Muscle layer of colon (tissue), 2 donors: ENCODE measurements at regions not wholly inside any gene's neighbourhood (a gene's known extent, or its start where the extent isn't known, plus 50 kb on each side); places are given as distances from the start of the nearest gene placed in this dataset.

Source experiments
- H3K27ac ChIP-seq: one replicate; pipeline ENCODE4 v1.7.0; 2013; ENCODE audit warnings: low read depth, mild to moderate bottlenecking, low read length, moderate library complexity
- H3K27me3 ChIP-seq, 2 donors: one replicate each; pipeline ENCODE4 v1.7.0; 2013; ENCODE audit warnings: low read length in 2 of 2, mild to moderate bottlenecking in 2 of 2; ENCODE audit not compliant: insufficient read depth in 2 of 2, control insufficient read depth in 1 of 2
- H3K36me3 ChIP-seq: one replicate; pipeline ENCODE4 v1.7.0; 2013; ENCODE audit warnings: mild to moderate bottlenecking, low read length; ENCODE audit not compliant: insufficient read depth
- H3K4me1 ChIP-seq: one replicate; pipeline ENCODE4 v1.7.0; 2013; ENCODE audit warnings: mild to moderate bottlenecking, low read length; ENCODE audit not compliant: insufficient read depth
- H3K4me3 ChIP-seq, 2 donors: one replicate each; pipeline ENCODE4 v1.7.0; 2013; ENCODE audit warnings: low read length in 2 of 2, low read depth in 1 of 2, mild to moderate bottlenecking in 1 of 2, moderate library complexity in 1 of 2
- H3K9ac ChIP-seq: one replicate; pipeline ENCODE4 v1.7.0; 2013; ENCODE audit warnings: low read length
- H3K9me3 ChIP-seq: one replicate; pipeline ENCODE4 v1.7.0; 2013; ENCODE audit warnings: mild to moderate bottlenecking, low read length
- donor health status: abdominal sarcoma.
- donor health status: Adenocarcinoma of cecum.

- no peak overlapping the region for H3K27ac ChIP-seq
- no peaks in the 10 kb centered on the region for H3K36me3 ChIP-seq
- H3K9ac ChIP-seq: no peak overlapping the region
- no peaks in the 10 kb centered on the region for H3K27me3 ChIP-seq
- H3K4me3 ChIP-seq: no peak overlapping the region
- peaks cover 14% of the 10 kb centered on the region for H3K4me1 ChIP-seq
- no peaks in the 10 kb centered on the region for H3K9me3 ChIP-seq
Observed at GRCh38 chr1:228825840-228826484, 90.7 kb downstream of the RHOU start.

GRCh38 chr1:228827019-228827418, 91.7 kb downstream of the RHOU start:
- Histone ChIP-seq H3K27ac (no peak overlapping the region), H3K9me3 (no peaks in the 10 kb centered on the region), H3K9ac (no peak overlapping the region), H3K36me3 (no peaks in the 10 kb centered on the region), H3K4me1 (peaks cover 17% of the 10 kb centered on the region), H3K4me3 (no peak overlapping the region), H3K27me3 (no peaks in the 10 kb centered on the region)

GRCh38 chr1:228828151-228828550, 92.9 kb downstream of the RHOU start:
- no peaks in the 10 kb centered on the region for H3K9me3 ChIP-seq
- no peak overlapping the region for H3K27ac ChIP-seq
- H3K4me3 ChIP-seq: no peak overlapping the region
- H3K36me3 ChIP-seq: no peaks in the 10 kb centered on the region
- no peaks in the 10 kb centered on the region for H3K27me3 ChIP-seq
- H3K9ac ChIP-seq: no peak overlapping the region
- peaks cover 17% of the 10 kb centered on the region for H3K4me1 ChIP-seq

- peak overlapping the region; percentile 70 for H3K27ac ChIP-seq
- no peaks in the 10 kb centered on the region for H3K27me3 ChIP-seq
- H3K36me3 ChIP-seq: no peaks in the 10 kb centered on the region
- H3K9ac ChIP-seq: no peak overlapping the region
- H3K4me3 ChIP-seq: no peak overlapping the region
- H3K9me3 ChIP-seq: no peaks in the 10 kb centered on the region
- H3K4me1 ChIP-seq: peaks cover 25% of the 10 kb centered on the region
Observed at GRCh38 chr1:228830185-228830953, 95.1 kb downstream of the RHOU start.

- Histone ChIP-seq H3K27me3 (no peaks in the 10 kb centered on the region), H3K4me3 (no peak overlapping the region), H3K9me3 (no peaks in the 10 kb centered on the region), H3K36me3 (no peaks in the 10 kb centered on the region), H3K4me1 (peaks cover 25% of the 10 kb centered on the region), H3K27ac (peak overlapping the region; percentile 70), H3K9ac (no peak overlapping the region)
Observed at GRCh38 chr1:228830954-228831481, 95.7 kb downstream of the RHOU start.

- H3K4me3 ChIP-seq: no peak overlapping the region
- no peaks in the 10 kb centered on the region for H3K36me3 ChIP-seq
- H3K9me3 ChIP-seq: no peaks in the 10 kb centered on the region
- no peak overlapping the region for H3K27ac ChIP-seq
- H3K27me3 ChIP-seq: no peaks in the 10 kb centered on the region
- no peak overlapping the region for H3K9ac ChIP-seq
- peaks cover 41% of the 10 kb centered on the region for H3K4me1 ChIP-seq
Observed at GRCh38 chr1:228833911-228834688, 98.8 kb downstream of the RHOU start.

GRCh38 chr1:228835456-228835855, 100.2 kb downstream of the RHOU start:
- Histone ChIP-seq H3K4me3 (no peak overlapping the region), H3K27me3 (no peaks in the 10 kb centered on the region), H3K27ac (no peak overlapping the region), H3K36me3 (no peaks in the 10 kb centered on the region), H3K9ac (no peak overlapping the region), H3K4me1 (peaks cover 32% of the 10 kb centered on the region), H3K9me3 (no peaks in the 10 kb centered on the region)

- Histone ChIP-seq H3K9me3 (no peaks in the 10 kb centered on the region), H3K27ac (no peak overlapping the region), H3K4me1 (peaks cover 28% of the 10 kb centered on the region), H3K4me3 (no peak overlapping the region), H3K27me3 (no peaks in the 10 kb centered on the region), H3K9ac (no peak overlapping the region), H3K36me3 (no peaks in the 10 kb centered on the region)
Observed at GRCh38 chr1:228835911-228836310, 100.6 kb downstream of the RHOU start.

GRCh38 chr1:228836427-228836826, 101.1 kb downstream of the RHOU start:
- Histone ChIP-seq H3K9me3 (no peaks in the 10 kb centered on the region), H3K4me1 (peaks cover 24% of the 10 kb centered on the region), H3K27me3 (no peaks in the 10 kb centered on the region), H3K4me3 (no peak overlapping the region), H3K27ac (no peak overlapping the region), H3K9ac (no peak overlapping the region), H3K36me3 (no peaks in the 10 kb centered on the region)

GRCh38 chr1:228837032-228837431, 101.8 kb downstream of the RHOU start:
- Histone ChIP-seq H3K9ac (no peak overlapping the region), H3K4me1 (peaks cover 24% of the 10 kb centered on the region), H3K4me3 (no peak overlapping the region), H3K36me3 (no peaks in the 10 kb centered on the region), H3K9me3 (no peaks in the 10 kb centered on the region), H3K27ac (no peak overlapping the region), H3K27me3 (no peaks in the 10 kb centered on the region)
